B cell (primary cell): ENCODE measurements at regions not wholly inside any gene's neighbourhood (a gene's known extent, or its start where the extent isn't known, plus 50 kb on each side); places are given as distances from the start of the nearest gene placed in this dataset.

Source experiments
- ATAC-seq: fragments of 200-7000 bp; cut with Tn5 transposase; one replicate; pipeline ENCODE4 v1.10.0; 2021; ENCODE audit warnings: low read depth, mild to moderate bottlenecking, moderate number of reproducible peaks, moderate library complexity
- CTCF ChIA-PET: fragments of 350-600 bp; sonication (Branson Sonifier 250); formaldehyde crosslinking; loops from one replicate; lab custom pipeline; 2021; ENCODE audit warnings: antibody characterized with exemption, inconsistent platforms; lab: Charles Lee
- POLR2A ChIA-PET: fragments of 350-600 bp; sonication (Branson Sonifier 250); formaldehyde crosslinking; loops from one replicate; lab custom pipeline; 2021; ENCODE audit warnings: antibody characterized with exemption; lab: Charles Lee
- DNase-seq: peaks from one replicate; pipeline ENCODE4 v3.0.0; 2013
- H2AFZ ChIP-seq: 2 replicates; pipeline ENCODE4 v1.6.1; 2012; ENCODE audit warnings: mild to moderate bottlenecking, low read depth, low read length; ENCODE audit not compliant: insufficient read depth, poor library complexity, severe bottlenecking
- H3K27ac ChIP-seq, 2 donors: 1 replicate in 1 of 2; 2 replicates in 1 of 2; pipeline ENCODE4 v1.5.1; 2012 to 2013; ENCODE audit warnings: low read length in 2 of 2, mild to moderate bottlenecking in 2 of 2, moderate library complexity in 1 of 2
- H3K27me3 ChIP-seq, 4 experiments: fragments of 200-600 bp in 1 of 4; sonication (generic) in 1 of 4; replicated peaks in 1 of 4; 1 replicate in 2 of 4; 2 replicates in 2 of 4; pipeline versions ENCODE4 v1.6.1 to v1.7.0; 2013 to 2016; ENCODE audit warnings: low read length in 3 of 4, mild to moderate bottlenecking in 2 of 4, mixed read lengths in 1 of 4, moderate library complexity in 1 of 4; ENCODE audit not compliant: insufficient read depth in 4 of 4, control insufficient read depth in 3 of 4; ENCODE audit errors: control extremely low read depth in 1 of 4
- H3K36me3 ChIP-seq, 2 experiments: replicated peaks in 1 of 2; 1 replicate in 1 of 2; 2 replicates in 1 of 2; pipeline versions ENCODE4 v1.6.1 to v1.7.1; 2013; ENCODE audit warnings: low read length in 1 of 2; ENCODE audit not compliant: insufficient read depth in 2 of 2, control insufficient read depth in 1 of 2; ENCODE audit errors: control extremely low read depth in 1 of 2, extremely low read depth in 1 of 2
- H3K4me1 ChIP-seq, 2 donors: fragments of 200-600 bp in 1 of 2; sonication (generic) in 1 of 2; 1 replicate in 1 of 2; 2 replicates in 1 of 2; pipeline versions ENCODE4 v1.5.1 to v1.6.1; 2013 to 2017; ENCODE audit warnings: low read length in 2 of 2; ENCODE audit not compliant: control insufficient read depth in 2 of 2, insufficient read depth in 2 of 2
- H3K4me2 ChIP-seq: replicated peaks from 2 replicates; pipeline ENCODE3; 2012; ENCODE audit warnings: mild to moderate bottlenecking, low read depth, low read length; ENCODE audit not compliant: poor library complexity, severe bottlenecking
- H3K4me3 ChIP-seq, 5 experiments: fragments of 200-600 bp in 1 of 5; sonication (generic) in 1 of 5; 1 replicate in 3 of 5; 2 replicates in 2 of 5; pipeline versions ENCODE4 v1.5.1 to v1.7.0; 2011 to 2016; ENCODE audit warnings: low read length in 4 of 5, mild to moderate bottlenecking in 4 of 5, low read depth in 2 of 5, control low read depth in 1 of 5, moderate library complexity in 1 of 5; ENCODE audit not compliant: insufficient read depth in 1 of 5; ENCODE audit errors: control extremely low read depth in 1 of 5, extremely low read depth in 1 of 5
- H3K79me2 ChIP-seq: fragments of 200-600 bp; sonication (generic); one replicate; pipeline ENCODE4 v1.6.0; 2016; ENCODE audit warnings: low read length; ENCODE audit not compliant: control insufficient read depth, insufficient read depth
- H3K9ac ChIP-seq: fragments of 200-600 bp; sonication (generic); 2 replicates; pipeline ENCODE4 v1.6.1; 2017; ENCODE audit warnings: mild to moderate bottlenecking, low read length, moderate library complexity
- H3K9me3 ChIP-seq, 3 donors: one replicate each; pipeline versions ENCODE4 v1.6.1 to v1.7.1; 2013; ENCODE audit warnings: low read length in 2 of 3; ENCODE audit not compliant: control insufficient read depth in 2 of 3, insufficient read depth in 1 of 3; ENCODE audit errors: control extremely low read depth in 1 of 3
- H4K20me1 ChIP-seq: 2 replicates; pipeline ENCODE4 v1.6.0; 2012; ENCODE audit warnings: mild to moderate bottlenecking, low read length; ENCODE audit not compliant: insufficient read depth, control insufficient read depth, poor library complexity, severe bottlenecking
- H3K27ac Mint-ChIP-seq: one replicate; pipeline ENCODE4 v1.8.0; 2021; ENCODE audit warnings: mixed read lengths
- H3K27me3 Mint-ChIP-seq: one replicate; pipeline ENCODE4 v1.8.0; 2021; ENCODE audit warnings: mixed read lengths
- H3K4me1 Mint-ChIP-seq: one replicate; pipeline ENCODE4 v1.8.0; 2021; ENCODE audit warnings: mixed read lengths
- H3K4me3 Mint-ChIP-seq: one replicate; pipeline ENCODE4 v1.8.0; 2021; ENCODE audit warnings: mixed read lengths
- H3K9me3 Mint-ChIP-seq: one replicate; pipeline ENCODE4 v1.8.0; 2022; ENCODE audit warnings: mixed read lengths; ENCODE audit not compliant: insufficient read depth
- EZH2 ChIP-seq: IDR thresholded peaks from 2 replicates; pipeline ENCODE4 v1.6.1; 2012; ENCODE audit warnings: borderline replicate concordance, low read depth, mild to moderate bottlenecking, moderate library complexity, low read length; ENCODE audit not compliant: insufficient read depth, poor library complexity, severe bottlenecking
- WGBS: methylation state at CpG from one replicate; pipeline ENCODE4 v1.1.5; 2013; ENCODE audit warnings: missing lambda C conversion rate; ENCODE audit not compliant: insufficient coverage; 5-methylcytosine and 5-hydroxymethylcytosine counted together
- intact Hi-C: fragments of 100-400 bp; cut with micrococcal nuclease; formaldehyde crosslinking; loops from one replicate; pipeline ENCODE4 v1.10.0; 2022
- TF ChIP-seq, protein P1 (sequence below): fragments of 200-600 bp; IDR thresholded peaks from one replicate; pipeline ENCODE4 v1.8.0; 2022; ENCODE audit warnings: antibody characterized with exemption, mild to moderate bottlenecking

DNA sequence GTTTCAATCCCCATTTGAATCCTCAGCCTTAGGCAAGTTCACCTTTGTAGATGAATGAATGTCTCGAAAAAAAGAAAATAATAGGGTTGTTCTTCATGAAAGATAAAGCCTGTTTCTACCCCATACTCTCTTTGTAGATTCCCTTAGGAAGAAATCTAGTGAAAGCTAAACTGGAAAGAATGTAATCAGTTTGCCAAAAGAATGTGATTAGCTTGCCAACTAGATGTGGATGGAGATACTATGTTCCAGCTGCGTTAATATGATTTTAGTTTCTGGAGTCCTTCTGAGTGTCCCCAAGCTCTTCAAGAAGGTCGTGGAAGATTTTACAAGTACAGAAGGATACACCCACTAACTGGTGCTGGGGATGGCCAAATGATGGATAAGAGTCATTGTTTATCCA is 162.3 kb upstream of the EDNRA start:
- no peak overlapping the region for H3K4me3 Mint-ChIP-seq
- Histone ChIP-seq H3K27me3 (no peaks in the 10 kb centered on the region), H4K20me1 (no peaks in the 10 kb centered on the region), H3K27ac (no peak overlapping the region), H3K9ac (no peak overlapping the region), H3K4me3 (no peak overlapping the region), H3K9me3 (no peaks in the 10 kb centered on the region), H3K36me3 (no peaks in the 10 kb centered on the region), H3K4me1 (no peaks in the 10 kb centered on the region), H2AFZ (no peak overlapping the region), H3K79me2 (no peaks in the 10 kb centered on the region), H3K4me2 (no peak overlapping the region)
- no peak for ATAC-seq
- H3K9me3 Mint-ChIP-seq: peaks cover 8% of the 10 kb centered on the region
- CTCF ChIA-PET: no interaction called here
- H3K27me3 Mint-ChIP-seq: no peaks in the 10 kb centered on the region
- intact Hi-C loops: no loop called here
- no peak for TF ChIP-seq EZH2
- TF ChIP-seq, protein P1, sequence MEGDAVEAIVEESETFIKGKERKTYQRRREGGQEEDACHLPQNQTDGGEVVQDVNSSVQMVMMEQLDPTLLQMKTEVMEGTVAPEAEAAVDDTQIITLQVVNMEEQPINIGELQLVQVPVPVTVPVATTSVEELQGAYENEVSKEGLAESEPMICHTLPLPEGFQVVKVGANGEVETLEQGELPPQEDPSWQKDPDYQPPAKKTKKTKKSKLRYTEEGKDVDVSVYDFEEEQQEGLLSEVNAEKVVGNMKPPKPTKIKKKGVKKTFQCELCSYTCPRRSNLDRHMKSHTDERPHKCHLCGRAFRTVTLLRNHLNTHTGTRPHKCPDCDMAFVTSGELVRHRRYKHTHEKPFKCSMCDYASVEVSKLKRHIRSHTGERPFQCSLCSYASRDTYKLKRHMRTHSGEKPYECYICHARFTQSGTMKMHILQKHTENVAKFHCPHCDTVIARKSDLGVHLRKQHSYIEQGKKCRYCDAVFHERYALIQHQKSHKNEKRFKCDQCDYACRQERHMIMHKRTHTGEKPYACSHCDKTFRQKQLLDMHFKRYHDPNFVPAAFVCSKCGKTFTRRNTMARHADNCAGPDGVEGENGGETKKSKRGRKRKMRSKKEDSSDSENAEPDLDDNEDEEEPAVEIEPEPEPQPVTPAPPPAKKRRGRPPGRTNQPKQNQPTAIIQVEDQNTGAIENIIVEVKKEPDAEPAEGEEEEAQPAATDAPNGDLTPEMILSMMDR: no peak
- WGBS: 100% methylated on average over 1 of the region's 3 CpGs
- no peaks in the 10 kb centered on the region for H3K4me1 Mint-ChIP-seq
- no peak for DNase-seq
- POLR2A ChIA-PET: no interaction called here
- H3K27ac Mint-ChIP-seq: no peak overlapping the region

- WGBS: 100% methylated on average over 1 of the region's 3 CpGs
- no peak overlapping the region for H3K4me3 ChIP-seq
- Mint-ChIP-seq H3K27ac (no peak overlapping the region), H3K27me3 (no peaks in the 10 kb centered on the region), H3K4me3 (no peak overlapping the region), H3K9me3 (peaks cover 8% of the 10 kb centered on the region), H3K4me1 (no peaks in the 10 kb centered on the region)
- CTCF ChIA-PET: no interaction called here
- H3K4me1 ChIP-seq: no peaks in the 10 kb centered on the region
- ATAC-seq: no peak
- TF ChIP-seq, protein P1: no peak
- no peak for TF ChIP-seq EZH2
- no peaks in the 10 kb centered on the region for H3K27me3 ChIP-seq
- H3K79me2 ChIP-seq: no peaks in the 10 kb centered on the region
- H3K9me3 ChIP-seq: no peaks in the 10 kb centered on the region
- H2AFZ ChIP-seq: no peak overlapping the region
- no peaks in the 10 kb centered on the region for H3K36me3 ChIP-seq
- no peaks in the 10 kb centered on the region for H4K20me1 ChIP-seq
- POLR2A ChIA-PET: no interaction called here
- DNase-seq: no peak
- no peak overlapping the region for H3K27ac ChIP-seq
- H3K4me2 ChIP-seq: no peak overlapping the region
- H3K9ac ChIP-seq: no peak overlapping the region
- intact Hi-C loops: no loop called here
Observed at GRCh38 chr4:147325571-147325981, 155.3 kb upstream of the EDNRA start.
